Naive thymus-derived CD4-positive, alpha-beta T cell (primary cell): ENCODE measurements at regions not wholly inside any gene's neighbourhood (a gene's known extent, or its start where the extent isn't known, plus 50 kb on each side); places are given as distances from the start of the nearest gene placed in this dataset.

ENCODE experiments used
- ATAC-seq: fragments of 150-1000 bp; cut with Tn5 transposase; 2 replicates; pipeline ENCODE4 v1.10.0; 2021; ENCODE audit warnings: mild to moderate bottlenecking, moderate library complexity
- CTCF ChIA-PET: fragments of 350-600 bp; sonication (Branson Sonifier 250); formaldehyde crosslinking; loops from one replicate; lab custom pipeline; 2021; ENCODE audit warnings: antibody characterized with exemption; lab: Charles Lee
- POLR2A ChIA-PET: fragments of 350-600 bp; sonication (Branson Sonifier 250); formaldehyde crosslinking; loops from one replicate; lab custom pipeline; 2021; ENCODE audit warnings: antibody characterized with exemption, inconsistent platforms; lab: Charles Lee
- DNase-seq, 9 donors: peaks; one replicate each; pipeline versions ENCODE4 v3.0.0 to v3.0.0-alpha.2; 2020 to 2022; ENCODE audit warnings: mixed read lengths in 1 of 9
- H3K27ac ChIP-seq: one replicate; pipeline ENCODE4 v1.7.0; 2013; ENCODE audit warnings: mild to moderate bottlenecking, low read depth, low read length, moderate library complexity
- H3K27me3 ChIP-seq, 2 donors: one replicate each; pipeline ENCODE4 v1.7.0; 2013; ENCODE audit warnings: low read length in 2 of 2, mild to moderate bottlenecking in 2 of 2, moderate library complexity in 2 of 2; ENCODE audit not compliant: control insufficient read depth in 2 of 2, insufficient read depth in 2 of 2
- H3K36me3 ChIP-seq, 3 experiments: 1 replicate in 2 of 3; 2 replicates in 1 of 3; pipeline ENCODE4 v1.7.0; 2013; ENCODE audit warnings: low read length in 3 of 3, mild to moderate bottlenecking in 3 of 3, moderate library complexity in 1 of 3; ENCODE audit not compliant: insufficient read depth in 3 of 3, control insufficient read depth in 2 of 3
- H3K4me1 ChIP-seq, 2 donors: one replicate each; pipeline ENCODE4 v1.7.0; 2013; ENCODE audit warnings: low read length in 2 of 2, mild to moderate bottlenecking in 2 of 2, moderate library complexity in 1 of 2; ENCODE audit not compliant: control insufficient read depth in 2 of 2, insufficient read depth in 2 of 2
- H3K4me3 ChIP-seq: 2 replicates; pipeline ENCODE4 v1.7.0; 2013; ENCODE audit warnings: mild to moderate bottlenecking, low read length
- H3K9me3 ChIP-seq, 3 experiments: 1 replicate in 2 of 3; 2 replicates in 1 of 3; pipeline ENCODE4 v1.7.0; 2013; ENCODE audit warnings: low read length in 3 of 3; ENCODE audit not compliant: control insufficient read depth in 2 of 3
- H3K27ac Mint-ChIP-seq, 9 donors: one replicate each; pipeline ENCODE4 v1.8.0; 2020 to 2022; ENCODE audit warnings: mixed read lengths in 9 of 9, mild to moderate bottlenecking in 8 of 9, moderate library complexity in 5 of 9, inconsistent platforms in 2 of 9
- H3K27me3 Mint-ChIP-seq, 5 donors: one replicate each; pipeline ENCODE4 v1.8.0; 2021 to 2022; ENCODE audit warnings: mixed read lengths in 5 of 5, mild to moderate bottlenecking in 1 of 5
- H3K36me3 Mint-ChIP-seq, 5 donors: one replicate each; pipeline ENCODE4 v1.8.0; 2020 to 2022; ENCODE audit warnings: mixed read lengths in 5 of 5, mild to moderate bottlenecking in 3 of 5, inconsistent platforms in 1 of 5
- H3K4me1 Mint-ChIP-seq, 7 donors: one replicate each; pipeline ENCODE4 v1.8.0; 2020 to 2022; ENCODE audit warnings: mixed read lengths in 7 of 7, mild to moderate bottlenecking in 3 of 7, inconsistent platforms in 1 of 7
- H3K4me3 Mint-ChIP-seq, 10 donors: one replicate each; pipeline ENCODE4 v1.8.0; 2020 to 2022; ENCODE audit warnings: mild to moderate bottlenecking in 10 of 10, mixed read lengths in 10 of 10, moderate library complexity in 6 of 10, inconsistent platforms in 2 of 10
- H3K9me3 Mint-ChIP-seq, 11 donors: one replicate each; pipeline ENCODE4 v1.8.0; 2020 to 2022; ENCODE audit warnings: mixed read lengths in 11 of 11, mild to moderate bottlenecking in 4 of 11, inconsistent platforms in 1 of 11, moderate library complexity in 1 of 11
- intact Hi-C, 2 donors: fragments of 100-400 bp; cut with micrococcal nuclease; formaldehyde crosslinking; loops; one replicate each; pipeline ENCODE4 v1.15.1; 2023

- no peak for ATAC-seq
- H3K4me1 ChIP-seq = no peaks in the 10 kb centered on the region
- intact Hi-C loops = no loop called here
- H3K36me3 Mint-ChIP-seq = peaks cover 0 to 14% (median 0%) of the 10 kb centered on the region in 5 donors
- peaks cover 2 to 30% (median 18%) of the 10 kb centered on the region in 5 donors for H3K27me3 Mint-ChIP-seq
- no peak for DNase-seq
- no peak overlapping the region for H3K4me3 Mint-ChIP-seq
- H3K36me3 ChIP-seq = no peaks in the 10 kb centered on the region
- H3K27ac Mint-ChIP-seq = no peak overlapping the region
- no peaks in the 10 kb centered on the region for H3K27me3 ChIP-seq
- no peak overlapping the region for H3K4me3 ChIP-seq
- H3K9me3 Mint-ChIP-seq = peaks cover 0 to 29% (median 13%) of the 10 kb centered on the region in 11 donors
- H3K9me3 ChIP-seq = no peaks in the 10 kb centered on the region
- H3K27ac ChIP-seq = no peak overlapping the region
- peaks cover 0 to 6% (median 0%) of the 10 kb centered on the region in 7 donors for H3K4me1 Mint-ChIP-seq
- ChIA-PET POLR2A (no interaction called here), CTCF (no interaction called here)
Observed at GRCh38 chr16:50899951-50900350, 158.1 kb downstream of the CYLD start.

DNA sequence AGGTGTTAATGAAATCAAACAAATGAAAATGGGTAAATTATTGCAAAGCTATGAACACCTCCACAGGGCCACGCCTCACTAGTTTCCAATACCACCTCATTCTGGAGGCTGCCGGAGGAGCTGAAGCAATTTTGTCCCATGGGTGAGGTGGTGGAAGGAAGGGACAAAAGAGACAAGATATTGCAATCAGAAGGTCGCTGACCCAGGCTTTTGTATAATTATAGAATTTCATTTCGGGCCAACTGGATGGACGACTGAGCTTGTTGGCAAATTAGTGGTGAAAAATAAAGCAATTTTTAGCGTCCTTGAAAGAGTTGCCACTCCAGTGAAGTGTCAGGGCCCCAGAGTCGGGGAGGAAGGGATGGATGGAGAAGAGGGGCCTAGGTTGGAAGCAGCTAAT is 147.9 kb downstream of the CYLD start:
- H3K27ac Mint-ChIP-seq = no peak overlapping the region
- DNase-seq (no peak), ATAC-seq (no peak)
- intact Hi-C loops = no loop called here
- Histone ChIP-seq H3K9me3 (no peaks in the 10 kb centered on the region), H3K36me3 (no peaks in the 10 kb centered on the region), H3K27ac (no peak overlapping the region), H3K27me3 (no peaks in the 10 kb centered on the region), H3K4me1 (no peaks in the 10 kb centered on the region), H3K4me3 (no peak overlapping the region)
- ChIA-PET POLR2A (no interaction called here), CTCF (no interaction called here)
- peaks cover 2 to 44% (median 42%) of the 10 kb centered on the region in 5 donors for H3K27me3 Mint-ChIP-seq
- H3K36me3 Mint-ChIP-seq = peaks cover 0 to 3% (median 0%) of the 10 kb centered on the region in 5 donors
- H3K4me3 Mint-ChIP-seq = no peak overlapping the region
- H3K4me1 Mint-ChIP-seq = peaks cover 0 to 4% (median 0%) of the 10 kb centered on the region in 7 donors
- H3K9me3 Mint-ChIP-seq = peaks cover 0 to 5% (median 0%) of the 10 kb centered on the region in 11 donors

DNA sequence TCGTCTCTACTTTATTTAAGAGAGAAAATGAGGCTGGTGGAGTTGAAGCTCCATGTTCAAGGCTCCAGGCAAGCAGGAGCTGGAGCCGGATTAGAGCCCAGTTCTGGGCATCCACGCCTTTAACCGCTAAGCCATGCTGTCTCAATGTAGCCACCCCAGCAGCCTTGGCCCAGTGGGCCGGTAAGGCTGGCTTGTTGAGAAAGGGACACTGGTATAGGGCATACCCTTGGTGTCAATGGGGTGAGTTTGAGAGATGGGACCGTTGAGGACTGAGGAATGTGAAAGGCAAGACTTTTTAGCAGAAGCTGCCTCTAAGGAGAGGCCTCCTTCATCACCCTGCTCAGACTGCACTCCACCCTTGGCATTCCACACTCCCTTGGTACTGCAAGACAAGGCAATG is 147.4 kb downstream of the CYLD start:
- ChIA-PET CTCF (no interaction called here), POLR2A (no interaction called here)
- H3K9me3 ChIP-seq = no peaks in the 10 kb centered on the region
- H3K4me1 ChIP-seq = no peaks in the 10 kb centered on the region
- H3K27ac Mint-ChIP-seq = no peak overlapping the region
- H3K27me3 ChIP-seq = no peaks in the 10 kb centered on the region
- intact Hi-C loops = no loop called here
- H3K36me3 ChIP-seq = no peaks in the 10 kb centered on the region
- H3K27me3 Mint-ChIP-seq = peaks cover 2 to 43% (median 37%) of the 10 kb centered on the region in 5 donors
- peaks cover 0 to 2% (median 0%) of the 10 kb centered on the region in 5 donors for H3K36me3 Mint-ChIP-seq
- H3K4me1 Mint-ChIP-seq = peaks cover 0 to 4% (median 0%) of the 10 kb centered on the region in 7 donors
- no peak for DNase-seq
- no peak overlapping the region for H3K4me3 ChIP-seq
- ATAC-seq = no peak
- no peak overlapping the region for H3K27ac ChIP-seq
- peaks cover 0 to 5% (median 0%) of the 10 kb centered on the region in 11 donors for H3K9me3 Mint-ChIP-seq
- no peak overlapping the region for H3K4me3 Mint-ChIP-seq

GRCh38 chr16:50888486-50889261 is 146.8 kb downstream of the CYLD start:
- POLR2A ChIA-PET = no interaction called here

GRCh38 chr16:50887500-50888298 is 145.8 kb downstream of the CYLD start:
- no peak overlapping the region for H3K27ac ChIP-seq
- no peaks in the 10 kb centered on the region for H3K4me1 ChIP-seq
- intact Hi-C loops = no loop called here
- Mint-ChIP-seq H3K36me3 (no peaks in the 10 kb centered on the region), H3K27ac (no peak overlapping the region), H3K4me1 (peaks cover 0 to 3% (median 0%) of the 10 kb centered on the region in 7 donors), H3K27me3 (peaks cover 2 to 32% (median 23%) of the 10 kb centered on the region in 5 donors), H3K4me3 (no peak overlapping the region), H3K9me3 (peaks cover 0 to 5% (median 0%) of the 10 kb centered on the region in 11 donors)
- no peak overlapping the region for H3K4me3 ChIP-seq
- no peaks in the 10 kb centered on the region for H3K9me3 ChIP-seq
- no peaks in the 10 kb centered on the region for H3K36me3 ChIP-seq
- ChIA-PET POLR2A (no interaction called here), CTCF (no interaction called here)
- ATAC-seq (no peak), DNase-seq (no peak)
- H3K27me3 ChIP-seq = no peaks in the 10 kb centered on the region

More at GRCh38 chr16:50888486-50889261, 146.8 kb downstream of the CYLD start:
- no peaks in the 10 kb centered on the region for H3K4me1 ChIP-seq
- Mint-ChIP-seq H3K36me3 (no peaks in the 10 kb centered on the region), H3K27ac (no peak overlapping the region), H3K4me1 (peaks cover 0 to 3% (median 0%) of the 10 kb centered on the region in 7 donors), H3K4me3 (no peak overlapping the region), H3K9me3 (peaks cover 0 to 5% (median 0%) of the 10 kb centered on the region in 11 donors), H3K27me3 (peaks cover 2 to 40% (median 31%) of the 10 kb centered on the region in 5 donors)
- ATAC-seq = no peak
- no peak for DNase-seq
- H3K36me3 ChIP-seq = no peaks in the 10 kb centered on the region
- intact Hi-C loops = no loop called here
- no peak overlapping the region for H3K4me3 ChIP-seq
- CTCF ChIA-PET = no interaction called here
- no peak overlapping the region for H3K27ac ChIP-seq
- H3K9me3 ChIP-seq = no peaks in the 10 kb centered on the region
- no peaks in the 10 kb centered on the region for H3K27me3 ChIP-seq

DNA sequence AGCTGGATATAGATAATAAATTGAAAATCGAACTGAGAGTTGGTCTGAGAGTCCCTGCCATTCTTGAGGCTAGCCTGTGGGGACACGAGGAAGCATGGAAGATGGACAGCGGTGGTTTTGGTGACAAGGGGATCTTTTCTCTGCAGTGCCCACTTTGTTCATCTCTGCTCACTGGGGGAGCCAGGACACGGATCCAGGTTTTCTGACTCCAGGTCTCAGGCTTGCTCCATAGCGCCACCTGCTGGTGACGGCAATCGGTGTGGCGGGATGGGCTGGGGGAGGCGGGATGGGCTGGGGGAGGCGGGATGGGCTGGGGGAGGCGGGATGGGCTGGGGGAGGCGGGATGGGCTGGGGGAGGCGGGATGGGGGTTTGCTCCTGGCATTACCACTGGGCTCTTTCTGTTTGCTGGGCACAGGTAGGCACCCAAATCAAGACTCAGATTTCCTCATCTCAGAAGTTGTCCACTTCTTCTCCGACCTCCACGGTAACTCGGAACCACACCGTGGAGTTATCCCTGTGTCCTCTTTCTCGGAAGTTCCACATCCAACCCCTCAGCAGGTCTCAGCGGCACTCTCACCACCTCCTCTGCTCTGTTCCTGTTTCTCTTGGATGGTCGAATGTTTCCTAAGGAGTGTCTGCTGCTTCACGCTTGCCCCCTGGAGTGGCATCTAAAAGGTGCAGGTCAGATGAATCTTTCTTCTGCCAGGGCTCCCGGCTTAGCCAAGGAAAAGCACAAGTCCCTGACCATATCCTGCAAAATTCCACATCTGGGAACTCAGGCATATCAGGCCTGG is 142.4 kb downstream of the CYLD start:
- Histone ChIP-seq H3K4me1 (no peaks in the 10 kb centered on the region), H3K27me3 (no peaks in the 10 kb centered on the region), H3K4me3 (no peak overlapping the region), H3K9me3 (no peaks in the 10 kb centered on the region), H3K27ac (no peak overlapping the region), H3K36me3 (no peaks in the 10 kb centered on the region)
- ATAC-seq (no peak), DNase-seq (peak in 1 of 9 donors; percentile 43)
- intact Hi-C loops = no loop called here
- ChIA-PET CTCF (no interaction called here), POLR2A (no interaction called here)
- peaks cover 0 to 3% (median 0%) of the 10 kb centered on the region in 7 donors for H3K4me1 Mint-ChIP-seq
- no peak overlapping the region for H3K4me3 Mint-ChIP-seq
- no peak overlapping the region for H3K27ac Mint-ChIP-seq
- H3K9me3 Mint-ChIP-seq = peaks cover 0 to 5% (median 0%) of the 10 kb centered on the region in 11 donors
- H3K27me3 Mint-ChIP-seq = peaks cover 2 to 26% (median 20%) of the 10 kb centered on the region in 5 donors
- H3K36me3 Mint-ChIP-seq = no peaks in the 10 kb centered on the region
